Parathyroid adenoma (tissue), 2 donors: ENCODE measurements at regions not wholly inside any gene's neighbourhood (a gene's known extent, or its start where the extent isn't known, plus 50 kb on each side); places are given as distances from the start of the nearest gene placed in this dataset.

Experiments
- H2AFZ ChIP-seq: fragments of 300-600 bp; sonication (generic); one replicate; pipeline ENCODE4 v1.7.0; 2017; ENCODE audit warnings: antibody characterized with exemption, mild to moderate bottlenecking
- H3K27ac ChIP-seq: fragments of 300-600 bp; sonication (generic); one replicate; pipeline ENCODE4 v1.7.0; 2017
- H3K27me3 ChIP-seq: fragments of 300-600 bp; sonication (generic); one replicate; pipeline ENCODE4 v1.7.0; 2017; ENCODE audit warnings: low read length; ENCODE audit not compliant: control insufficient read depth, insufficient read depth
- H3K36me3 ChIP-seq: fragments of 300-600 bp; sonication (generic); one replicate; pipeline ENCODE4 v1.7.0; 2017; ENCODE audit warnings: low read length; ENCODE audit not compliant: control insufficient read depth, insufficient read depth
- H3K4me1 ChIP-seq: fragments of 300-600 bp; sonication (generic); one replicate; pipeline ENCODE4 v1.7.0; 2017; ENCODE audit warnings: control low read depth
- H3K4me2 ChIP-seq: fragments of 300-600 bp; sonication (generic); one replicate; pipeline ENCODE4 v1.7.0; 2017; ENCODE audit warnings: low read length
- H3K4me3 ChIP-seq: fragments of 300-600 bp; sonication (generic); one replicate; pipeline ENCODE4 v1.7.0; 2017; ENCODE audit warnings: low read depth, low read length
- H3K79me2 ChIP-seq: fragments of 300-600 bp; sonication (generic); one replicate; pipeline ENCODE4 v1.7.0; 2017; ENCODE audit warnings: control low read depth
- H3K9ac ChIP-seq: fragments of 300-600 bp; sonication (generic); one replicate; pipeline ENCODE4 v1.7.0; 2017; ENCODE audit warnings: mild to moderate bottlenecking
- H3K9me3 ChIP-seq: fragments of 300-600 bp; sonication (generic); one replicate; pipeline ENCODE4 v1.7.0; 2017; ENCODE audit warnings: low read length; ENCODE audit not compliant: control insufficient read depth
- TF ChIP-seq, protein P1 (sequence below): fragments of 300-600 bp; sonication (generic); IDR thresholded peaks from one replicate; pipeline ENCODE4 v1.7.0; 2017; ENCODE audit warnings: antibody characterized with exemption, mild to moderate bottlenecking
- donor health status: primary hyperparathyroidism.

DNA sequence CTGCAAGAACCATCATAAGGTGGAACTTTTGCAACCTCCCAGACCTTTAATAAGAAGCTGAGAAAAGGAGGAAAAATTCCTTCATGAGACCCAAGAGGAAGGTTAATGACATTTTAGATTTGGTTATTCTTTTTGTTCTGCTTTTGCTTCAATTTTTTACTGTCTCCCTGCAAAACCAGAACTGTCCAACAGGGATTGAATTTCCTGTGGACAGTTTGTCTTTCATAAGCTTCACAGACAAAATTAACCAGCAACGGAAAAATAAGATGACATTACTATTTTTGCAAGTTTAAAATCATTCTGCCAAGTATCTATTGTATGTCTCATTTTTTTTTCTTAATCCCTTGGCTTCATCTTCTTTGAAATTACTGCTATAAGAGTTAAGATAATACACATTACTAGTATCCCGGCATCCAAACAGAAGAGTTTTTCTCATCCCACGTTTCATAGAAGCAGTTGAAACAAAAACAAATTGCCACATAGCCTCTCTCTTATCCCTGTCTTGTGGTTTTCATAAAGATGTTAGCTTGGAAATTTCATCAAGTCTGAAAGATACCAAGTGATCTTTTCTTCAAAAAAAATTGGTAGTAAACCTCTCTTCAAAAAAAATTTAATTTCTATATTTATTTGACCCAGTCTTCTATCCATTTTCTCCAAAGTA, 465.3 kb upstream of the PTBP2 start:
- no peak overlapping the region for H3K4me2 ChIP-seq
- TF ChIP-seq, protein P1, sequence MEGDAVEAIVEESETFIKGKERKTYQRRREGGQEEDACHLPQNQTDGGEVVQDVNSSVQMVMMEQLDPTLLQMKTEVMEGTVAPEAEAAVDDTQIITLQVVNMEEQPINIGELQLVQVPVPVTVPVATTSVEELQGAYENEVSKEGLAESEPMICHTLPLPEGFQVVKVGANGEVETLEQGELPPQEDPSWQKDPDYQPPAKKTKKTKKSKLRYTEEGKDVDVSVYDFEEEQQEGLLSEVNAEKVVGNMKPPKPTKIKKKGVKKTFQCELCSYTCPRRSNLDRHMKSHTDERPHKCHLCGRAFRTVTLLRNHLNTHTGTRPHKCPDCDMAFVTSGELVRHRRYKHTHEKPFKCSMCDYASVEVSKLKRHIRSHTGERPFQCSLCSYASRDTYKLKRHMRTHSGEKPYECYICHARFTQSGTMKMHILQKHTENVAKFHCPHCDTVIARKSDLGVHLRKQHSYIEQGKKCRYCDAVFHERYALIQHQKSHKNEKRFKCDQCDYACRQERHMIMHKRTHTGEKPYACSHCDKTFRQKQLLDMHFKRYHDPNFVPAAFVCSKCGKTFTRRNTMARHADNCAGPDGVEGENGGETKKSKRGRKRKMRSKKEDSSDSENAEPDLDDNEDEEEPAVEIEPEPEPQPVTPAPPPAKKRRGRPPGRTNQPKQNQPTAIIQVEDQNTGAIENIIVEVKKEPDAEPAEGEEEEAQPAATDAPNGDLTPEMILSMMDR = no peak
- no peaks in the 10 kb centered on the region for H3K79me2 ChIP-seq
- no peaks in the 10 kb centered on the region for H3K36me3 ChIP-seq
- no peak overlapping the region for H3K9ac ChIP-seq
- no peak overlapping the region for H3K4me3 ChIP-seq
- no peaks in the 10 kb centered on the region for H3K9me3 ChIP-seq
- no peak overlapping the region for H2AFZ ChIP-seq
- H3K27me3 ChIP-seq = no peaks in the 10 kb centered on the region
- H3K27ac ChIP-seq = no peak overlapping the region
- no peaks in the 10 kb centered on the region for H3K4me1 ChIP-seq

DNA sequence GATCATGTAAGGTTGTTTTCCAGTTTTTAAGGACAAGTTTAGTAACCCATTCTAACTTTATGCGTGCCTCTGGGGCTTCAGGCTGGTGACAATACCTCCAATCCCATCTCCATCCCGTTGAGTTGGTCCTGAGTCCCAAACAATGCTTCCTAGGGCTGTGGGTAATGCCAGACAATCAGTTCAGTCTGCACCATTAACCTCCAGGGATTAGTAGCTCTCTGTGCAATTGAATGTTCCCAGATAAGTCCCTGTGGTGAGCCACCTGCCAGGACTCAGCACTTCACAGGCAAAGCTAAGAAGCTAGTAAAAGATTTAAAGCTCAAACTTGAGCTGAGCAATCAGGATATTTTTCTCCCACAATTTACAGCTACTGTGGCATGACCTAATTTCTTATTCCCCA, 462.2 kb upstream of the PTBP2 start:
- TF ChIP-seq, protein P1 = no peak
- Histone ChIP-seq H3K27ac (no peak overlapping the region), H3K27me3 (no peaks in the 10 kb centered on the region), H3K36me3 (no peaks in the 10 kb centered on the region), H3K9me3 (no peaks in the 10 kb centered on the region), H3K4me1 (no peaks in the 10 kb centered on the region), H3K9ac (no peak overlapping the region), H2AFZ (no peak overlapping the region), H3K4me3 (no peak overlapping the region), H3K4me2 (no peak overlapping the region), H3K79me2 (no peaks in the 10 kb centered on the region)

DNA sequence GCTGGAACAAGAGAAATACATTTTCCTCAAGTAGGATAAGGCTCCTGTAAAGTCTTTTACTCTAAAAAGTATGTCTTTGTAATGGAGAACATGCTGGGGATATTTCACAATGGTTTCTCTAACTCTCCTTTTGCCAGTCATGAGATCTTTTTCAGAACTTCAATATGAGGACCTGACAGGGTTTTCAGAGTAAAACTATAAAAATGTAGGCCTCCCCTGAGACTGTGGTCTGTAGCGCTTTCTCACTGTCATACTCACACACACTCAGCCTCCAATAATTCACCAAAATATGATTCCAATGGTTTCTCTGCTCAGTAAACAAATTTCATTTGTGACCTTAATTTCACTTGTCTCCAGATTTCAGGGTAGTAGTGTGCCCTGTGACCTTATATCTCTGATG, 440.1 kb upstream of the PTBP2 start:
- no peak overlapping the region for H3K9ac ChIP-seq
- no peak overlapping the region for H2AFZ ChIP-seq
- H3K36me3 ChIP-seq = no peaks in the 10 kb centered on the region
- TF ChIP-seq, protein P1 = no peak
- no peaks in the 10 kb centered on the region for H3K27me3 ChIP-seq
- H3K4me1 ChIP-seq = no peaks in the 10 kb centered on the region
- H3K27ac ChIP-seq = no peak overlapping the region
- H3K4me3 ChIP-seq = no peak overlapping the region
- H3K79me2 ChIP-seq = no peaks in the 10 kb centered on the region
- H3K4me2 ChIP-seq = no peak overlapping the region
- no peaks in the 10 kb centered on the region for H3K9me3 ChIP-seq

DNA sequence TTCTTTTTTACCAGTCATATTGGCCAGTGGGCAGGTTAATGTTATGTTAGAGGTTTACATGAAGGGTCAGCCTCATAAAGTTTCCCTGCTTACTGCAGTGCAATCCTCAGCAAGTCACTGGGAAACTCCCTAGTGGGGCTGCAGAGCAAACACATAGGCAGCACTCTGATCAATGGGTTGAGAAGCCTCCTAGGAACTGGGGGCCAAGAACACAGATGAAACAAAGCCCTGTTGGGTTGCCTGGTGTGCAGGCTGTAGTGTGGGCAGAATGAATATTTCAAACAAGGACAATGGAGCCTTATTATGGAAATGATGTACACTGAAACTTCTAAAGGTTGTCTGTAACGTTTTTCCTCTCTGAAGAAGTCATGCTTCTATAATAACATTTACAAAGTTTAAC, 431.6 kb upstream of the PTBP2 start:
- Histone ChIP-seq H3K36me3 (no peaks in the 10 kb centered on the region), H3K27me3 (no peaks in the 10 kb centered on the region), H2AFZ (no peak overlapping the region), H3K4me3 (no peak overlapping the region), H3K27ac (no peak overlapping the region), H3K9me3 (no peaks in the 10 kb centered on the region), H3K79me2 (no peaks in the 10 kb centered on the region), H3K4me2 (no peak overlapping the region), H3K9ac (no peak overlapping the region), H3K4me1 (no peaks in the 10 kb centered on the region)
- TF ChIP-seq, protein P1 = no peak

DNA sequence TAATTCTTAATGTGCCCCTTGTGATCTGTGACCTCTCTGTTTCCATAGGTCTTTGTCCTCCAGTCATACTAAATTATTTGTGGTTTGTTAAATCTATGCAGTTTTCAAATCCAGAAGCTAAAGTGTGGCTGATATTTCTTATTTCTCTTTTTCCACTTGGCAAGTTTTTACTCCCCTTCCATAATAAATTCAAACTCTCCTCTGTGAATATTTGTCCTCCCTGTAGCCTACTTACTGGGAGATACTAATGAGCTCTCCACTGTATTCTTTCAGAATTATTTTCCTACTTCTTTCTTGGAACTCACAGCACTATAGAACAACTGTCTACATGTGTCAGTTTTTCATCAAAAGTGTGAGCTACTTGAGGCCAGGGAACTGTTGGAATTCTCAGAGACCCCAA, 430.8 kb upstream of the PTBP2 start:
- no peak overlapping the region for H3K9ac ChIP-seq
- no peaks in the 10 kb centered on the region for H3K27me3 ChIP-seq
- H3K4me2 ChIP-seq = no peak overlapping the region
- no peaks in the 10 kb centered on the region for H3K36me3 ChIP-seq
- no peak overlapping the region for H3K4me3 ChIP-seq
- TF ChIP-seq, protein P1 = no peak
- H3K4me1 ChIP-seq = no peaks in the 10 kb centered on the region
- H3K79me2 ChIP-seq = no peaks in the 10 kb centered on the region
- H3K27ac ChIP-seq = no peak overlapping the region
- no peaks in the 10 kb centered on the region for H3K9me3 ChIP-seq
- no peak overlapping the region for H2AFZ ChIP-seq
